Adrenal gland (tissue), 5 donors: ENCODE measurements at regions not wholly inside any gene's neighbourhood (a gene's known extent, or its start where the extent isn't known, plus 50 kb on each side); places are given as distances from the start of the nearest gene placed in this dataset.

Experiments
- CTCF ChIP-seq, 6 experiments: fragments of 450-650 bp in 4 of 6; fragments of 200-600 bp in 2 of 6; sonication (generic) in 1 of 6; IDR thresholded peaks; 1 replicate in 5 of 6; 2 replicates in 1 of 6; pipeline versions ENCODE4 v1.5.1 to v1.8.0; 2016 to 2021; ENCODE audit warnings: antibody characterized with exemption in 6 of 6, mild to moderate bottlenecking in 2 of 6, moderate library complexity in 1 of 6
- POLR2A ChIP-seq, 2 donors: fragments of 450-650 bp; IDR thresholded peaks; one replicate each; pipeline ENCODE4 v1.6.1; 2017; ENCODE audit warnings: antibody characterized with exemption in 2 of 2, mild to moderate bottlenecking in 2 of 2, moderate library complexity in 1 of 2
- donor health status: DM: no; HTN: no; CAD: no.

GRCh38 chr16:5347561-5347960 lies 250.0 kb upstream of the EEF2KMT start:
- TF ChIP-seq CTCF (IDR thresholded peaks at IDR 0.05) (no peak), POLR2A (IDR thresholded peaks at IDR 0.05) (no peak)
